ENCODE measurements at regions not wholly inside any gene's neighbourhood (a gene's known extent, or its start where the extent isn't known, plus 50 kb on each side); places are given as distances from the start of the nearest gene placed in this dataset.
A peak's percentile ranks its signal among the peaks of the same experiment; 100 is the strongest.

DNA sequence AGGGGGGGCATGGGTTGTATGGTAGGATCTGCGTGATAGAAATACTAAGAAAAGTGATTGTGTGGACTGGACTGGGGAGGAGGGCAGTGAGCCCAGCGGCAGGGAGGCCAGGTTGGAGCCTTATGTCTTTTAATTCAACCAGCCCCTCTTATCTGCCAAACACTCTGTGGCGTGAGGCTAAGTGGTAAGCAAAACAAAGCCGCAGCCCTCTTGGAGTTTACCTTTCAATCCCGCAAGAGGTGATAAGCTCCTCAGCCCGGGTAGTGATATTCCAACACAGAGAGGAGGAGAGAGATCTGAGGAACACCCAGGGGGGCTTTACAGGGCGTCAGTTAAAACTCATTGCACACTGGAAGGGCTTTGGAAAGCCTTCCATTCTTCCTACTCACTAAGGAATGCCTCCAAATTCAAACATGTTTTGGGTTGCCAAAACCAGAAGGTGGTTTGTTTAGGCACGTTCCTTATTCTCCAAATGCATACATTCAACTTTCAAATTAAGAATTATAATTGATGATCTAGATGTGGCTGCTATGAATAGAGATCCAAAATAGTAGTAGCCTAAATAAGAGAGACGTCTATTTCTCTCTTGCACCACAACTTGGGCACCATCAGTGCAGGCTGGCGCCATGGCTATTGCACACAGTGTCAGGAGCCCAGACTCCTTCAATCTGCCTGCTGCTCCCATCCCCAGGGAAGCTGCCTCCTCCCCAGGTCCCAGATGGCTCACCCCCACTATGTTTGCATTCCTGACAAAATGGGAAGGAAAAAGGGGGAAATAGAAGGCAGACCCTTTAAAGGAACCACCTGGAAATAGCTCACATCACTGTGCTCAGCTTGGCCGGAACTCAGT, 75.1 kb upstream of the FSTL4 start:
- no peak for TF ChIP-seq GATA2 (IDR thresholded peaks at IDR 0.05; ENCODE audit: low read depth, low read length)
- no peak for TF ChIP-seq GATA3 (IDR thresholded peaks at IDR 0.05; ENCODE audit: low read depth, low read length)

DNA sequence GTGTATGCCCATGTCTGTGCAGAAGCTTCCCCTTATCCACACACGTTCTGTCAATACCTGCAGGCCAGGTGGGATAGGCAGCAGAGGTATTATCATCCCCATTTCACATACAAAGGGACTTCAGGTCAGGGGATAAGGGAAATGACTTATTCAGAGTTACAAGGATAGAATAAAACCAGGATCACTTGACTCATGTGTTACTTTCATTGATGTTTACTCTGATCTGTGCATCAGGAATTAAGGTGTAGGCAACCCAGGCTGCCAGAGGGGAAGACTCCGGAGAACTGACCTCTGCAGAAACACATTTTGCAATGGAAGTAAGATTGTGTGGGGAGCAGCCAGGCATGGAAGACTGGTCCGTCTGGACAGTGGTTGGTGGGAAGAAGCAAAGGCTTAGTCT, 74.2 kb upstream of the FSTL4 start:
- TF ChIP-seq GATA3 (IDR thresholded peaks at IDR 0.05; ENCODE audit: low read depth, low read length) (no peak), GATA2 (IDR thresholded peaks at IDR 0.05; ENCODE audit: low read depth, low read length) (no peak)

- TF ChIP-seq GATA2 (IDR thresholded peaks at IDR 0.05; ENCODE audit: low read depth, low read length) (peak; percentile 98), GATA3 (IDR thresholded peaks at IDR 0.05; ENCODE audit: low read depth, low read length) (peak; percentile 90)
These were observed 73.2 kb upstream of the FSTL4 start for GRCh38 chr5:133685402-133686018.

DNA sequence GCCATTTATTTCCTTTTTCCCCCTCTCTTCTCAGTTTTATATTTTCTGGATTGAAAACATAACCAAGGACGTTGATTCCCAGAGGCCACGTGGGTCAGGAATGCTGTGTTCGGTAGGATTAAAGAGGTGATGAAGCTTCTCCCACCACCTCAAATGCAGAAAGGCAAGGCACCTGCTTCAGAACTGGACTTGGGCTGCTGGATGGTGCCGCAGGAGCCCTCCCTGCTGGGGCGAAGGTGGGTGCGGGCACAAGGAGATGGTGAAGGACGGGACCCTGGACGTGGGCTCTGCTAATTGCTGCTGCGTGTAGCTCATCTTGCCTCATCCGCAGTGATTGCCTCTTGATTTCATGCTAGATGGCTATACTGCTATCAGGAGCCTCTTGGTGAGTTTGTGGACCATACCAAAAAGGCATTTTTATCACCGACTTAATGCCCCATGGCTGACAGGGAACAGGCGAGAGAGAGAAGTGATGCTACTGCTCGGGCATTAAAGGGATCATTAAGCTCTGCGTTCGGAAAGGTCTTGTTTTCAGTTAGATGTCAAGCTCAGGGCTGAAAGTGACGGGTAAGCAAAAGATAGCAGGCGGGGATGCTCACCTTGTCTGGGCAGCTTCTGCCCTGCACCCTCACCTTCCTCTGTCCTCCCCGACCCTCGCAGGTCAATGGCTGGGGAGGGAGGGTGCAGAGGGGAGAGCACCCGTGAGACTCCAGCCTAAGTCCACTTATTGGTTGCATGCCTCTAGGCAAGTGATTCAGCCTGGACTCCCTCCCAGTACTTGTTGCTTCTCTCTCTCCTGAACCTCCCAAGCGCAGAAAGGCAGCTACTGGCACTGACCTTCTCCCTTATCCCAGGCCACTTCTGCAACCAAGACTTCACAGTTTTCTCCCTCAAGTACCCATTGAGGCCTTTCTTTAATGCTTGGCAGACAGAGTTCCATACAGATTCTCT, 71.6 kb upstream of the FSTL4 start:
- TF ChIP-seq GATA3 (IDR thresholded peaks at IDR 0.05; ENCODE audit: low read depth, low read length) (no peak), GATA2 (IDR thresholded peaks at IDR 0.05; ENCODE audit: low read depth, low read length) (no peak)

- TF ChIP-seq GATA2 (IDR thresholded peaks at IDR 0.05; ENCODE audit: low read depth, low read length) (no peak), GATA3 (IDR thresholded peaks at IDR 0.05; ENCODE audit: low read depth, low read length) (no peak)
These were observed 70.1 kb upstream of the FSTL4 start for GRCh38 chr5:133682451-133682850.

DNA sequence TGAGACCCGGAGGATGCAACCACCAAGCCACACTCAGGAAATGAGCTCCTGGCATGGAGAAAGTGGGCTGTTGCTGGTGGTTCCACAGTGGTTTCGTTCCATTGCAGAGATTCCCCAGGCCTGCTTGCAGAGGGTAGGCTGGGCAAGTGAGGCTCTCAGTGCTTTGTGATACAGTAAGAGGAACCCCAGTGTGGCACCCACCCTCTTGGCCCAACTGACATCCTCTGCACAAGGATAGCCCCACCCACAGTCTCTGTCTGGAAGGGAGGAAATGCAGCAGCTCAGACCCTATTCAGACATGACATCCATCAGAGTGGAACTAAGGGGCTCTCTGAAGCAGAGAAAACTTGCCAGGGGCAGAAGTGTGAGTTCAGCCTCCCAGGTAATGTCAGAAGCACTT, 69.6 kb upstream of the FSTL4 start:
- TF ChIP-seq GATA3 (IDR thresholded peaks at IDR 0.05; ENCODE audit: low read depth, low read length) (no peak), GATA2 (IDR thresholded peaks at IDR 0.05; ENCODE audit: low read depth, low read length) (no peak)

DNA sequence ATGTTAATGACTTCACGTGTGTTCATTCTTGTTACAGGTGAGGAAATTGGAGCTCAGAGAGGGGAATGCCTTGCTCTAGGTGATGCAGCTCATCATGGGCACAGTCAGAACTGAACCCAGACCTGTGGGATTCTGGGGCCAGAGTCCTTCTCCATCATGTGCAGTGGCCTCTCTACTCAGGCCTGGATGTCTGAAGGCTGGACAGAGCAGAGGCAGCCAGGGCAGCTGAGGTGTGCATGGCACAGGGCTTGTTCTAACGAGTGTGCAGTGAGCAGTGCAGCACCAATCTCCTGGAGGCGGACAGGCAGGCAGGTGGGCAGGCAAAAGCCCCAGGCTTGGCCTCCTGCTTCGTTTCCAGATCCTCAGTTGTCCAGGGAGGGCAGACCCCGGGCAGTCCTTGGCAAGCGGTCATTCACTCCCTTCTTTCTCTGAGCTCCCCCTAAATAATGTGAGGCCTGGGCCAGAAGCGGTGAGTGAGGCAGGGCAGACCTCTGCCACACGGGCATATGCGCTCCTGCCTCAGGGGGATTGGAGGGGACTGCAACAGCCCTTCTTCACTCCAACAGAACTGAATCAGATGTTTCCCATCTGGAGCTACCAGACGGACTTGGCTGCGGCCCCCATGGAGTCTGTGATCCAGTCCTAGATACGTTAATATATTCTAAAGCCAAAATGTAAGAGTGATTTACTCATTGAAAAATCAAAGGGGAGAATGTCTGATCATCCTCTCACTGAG, 68.7 kb upstream of the FSTL4 start:
- TF ChIP-seq GATA2 (IDR thresholded peaks at IDR 0.05; ENCODE audit: low read depth, low read length) (peak; percentile 81), GATA3 (IDR thresholded peaks at IDR 0.05; ENCODE audit: low read depth, low read length) (peak; percentile 56)

- no peak for TF ChIP-seq GATA2 (IDR thresholded peaks at IDR 0.05; ENCODE audit: low read depth, low read length)
- TF ChIP-seq GATA3 (IDR thresholded peaks at IDR 0.05; ENCODE audit: low read depth, low read length) = no peak
These were observed 67.2 kb upstream of the FSTL4 start for GRCh38 chr5:133679534-133679933.

- TF ChIP-seq GATA3 (IDR thresholded peaks at IDR 0.05; ENCODE audit: low read depth, low read length) (no peak), GATA2 (IDR thresholded peaks at IDR 0.05; ENCODE audit: low read depth, low read length) (no peak)
These were observed 63.2 kb upstream of the FSTL4 start for GRCh38 chr5:133675376-133676154.

DNA sequence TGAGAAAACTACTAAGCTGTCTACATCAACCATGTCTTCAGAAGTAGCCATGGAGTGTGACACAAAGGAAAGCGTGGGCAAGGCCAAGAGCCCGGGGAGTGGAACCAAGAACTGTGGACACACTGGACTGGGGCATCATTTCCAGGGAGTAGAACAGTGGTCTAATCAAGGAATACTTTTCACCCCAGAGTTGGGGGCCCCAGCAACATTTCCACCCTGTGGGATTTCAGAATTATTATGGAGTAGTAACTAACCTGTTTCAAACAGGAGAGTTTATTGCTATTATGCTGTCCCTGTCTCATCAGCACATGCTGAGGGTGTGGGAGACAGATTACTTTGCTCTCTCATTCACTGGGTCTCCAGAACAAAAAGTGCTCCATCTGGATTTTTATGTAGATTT, 58.0 kb upstream of the FSTL4 start:
- no peak for TF ChIP-seq GATA2 (IDR thresholded peaks at IDR 0.05; ENCODE audit: low read depth, low read length)
- no peak for TF ChIP-seq GATA3 (IDR thresholded peaks at IDR 0.05; ENCODE audit: low read depth, low read length)

DNA sequence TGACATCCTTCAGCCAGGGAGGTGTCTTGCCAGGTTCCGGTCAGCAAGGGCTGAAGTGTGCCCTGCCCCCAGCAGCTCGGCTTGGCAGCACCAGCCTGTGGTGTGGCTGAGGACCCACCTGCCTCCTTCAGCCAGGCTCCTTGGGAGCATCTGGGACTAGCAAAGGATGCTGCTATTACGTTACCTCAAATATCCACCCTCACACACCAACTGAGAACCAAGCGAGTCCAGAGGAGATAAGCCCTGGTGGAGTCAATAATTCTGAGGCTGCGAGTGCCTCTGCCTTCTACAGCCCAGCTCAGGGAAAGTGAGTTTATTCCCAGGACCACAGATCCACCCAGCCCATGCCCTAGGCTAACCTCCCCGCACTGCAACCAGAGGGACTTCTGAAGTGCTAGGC, 57.1 kb upstream of the FSTL4 start:
- TF ChIP-seq GATA3 (IDR thresholded peaks at IDR 0.05; ENCODE audit: low read depth, low read length) = no peak

DNA sequence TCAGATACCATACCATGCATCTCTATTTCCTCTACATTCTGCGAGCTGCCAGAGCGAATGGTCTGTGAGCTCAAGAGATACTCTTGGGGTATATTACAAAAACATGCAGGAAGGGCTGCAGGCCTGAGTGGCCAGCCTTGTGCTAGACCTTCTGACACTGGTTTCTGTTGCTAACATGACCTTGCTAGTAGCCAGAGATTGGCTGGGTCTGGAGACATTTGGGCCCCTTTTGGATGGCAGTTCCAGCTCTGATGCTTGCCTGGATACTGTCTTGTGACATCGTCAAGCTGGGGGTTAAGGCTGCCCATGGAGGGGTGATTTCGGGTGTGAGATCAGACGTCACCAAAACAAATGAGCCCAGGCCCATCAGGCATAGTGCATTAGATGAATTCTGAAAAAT, 56.1 kb upstream of the FSTL4 start:
- TF ChIP-seq GATA2 (IDR thresholded peaks at IDR 0.05; ENCODE audit: low read depth, low read length) (no peak), GATA3 (IDR thresholded peaks at IDR 0.05; ENCODE audit: low read depth, low read length) (no peak)

DNA sequence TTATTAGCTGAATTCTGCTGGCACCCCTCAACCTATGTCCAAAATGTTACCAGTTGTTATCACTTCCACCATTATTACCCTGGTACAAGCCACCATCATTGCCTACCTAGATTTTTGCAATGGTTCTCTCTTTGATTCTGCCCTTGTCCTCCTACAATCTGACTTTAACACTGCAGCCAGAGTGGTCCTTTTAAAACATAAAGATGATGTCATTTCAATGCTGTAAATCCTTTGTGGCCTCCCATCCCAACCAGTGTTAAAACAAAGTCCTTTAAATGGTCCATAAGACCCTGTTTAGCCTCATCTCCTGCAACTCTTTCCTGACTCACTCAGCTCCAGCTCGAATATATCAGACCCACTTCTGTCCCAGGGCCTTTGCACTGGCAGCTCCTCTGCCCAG, 54.9 kb upstream of the FSTL4 start:
- no peak for TF ChIP-seq GATA3 (IDR thresholded peaks at IDR 0.05; ENCODE audit: low read depth, low read length)
- TF ChIP-seq GATA2 (IDR thresholded peaks at IDR 0.05; ENCODE audit: low read depth, low read length) = no peak
